IMR-90 (cell line): ENCODE measurements at regions not wholly inside any gene's neighbourhood (a gene's known extent, or its start where the extent isn't known, plus 50 kb on each side); places are given as distances from the start of the nearest gene placed in this dataset.

Experiments
- ATAC-seq: fragments of 200-7000 bp; cut with Tn5 transposase; 2 replicates; pipeline ENCODE4 v1.9.1; 2020; ENCODE audit warnings: low read depth, mild to moderate bottlenecking, moderate library complexity
- BruUV-seq: library from RNA; stranded (reverse); fragments of 400-500 nt; replicated peaks from 2 replicates; lab custom pipeline; 2021; lab: Mats Ljungman, UMichigan
- CTCF ChIA-PET: fragments of 300-600 bp; formaldehyde crosslinking; extraction: SDS; loops from one replicate; lab custom pipeline; 2021; ENCODE audit warnings: antibody characterized with exemption; lab: Yijun Ruan, JAX
- POLR2A ChIA-PET: fragments of 300-600 bp; sonication (Branson Sonifier 250); formaldehyde crosslinking; loops from one replicate; lab custom pipeline; 2022; ENCODE audit warnings: antibody characterized with exemption; ENCODE audit not compliant: unreplicated experiment; lab: Charles Lee
- DNase-seq: peaks from one replicate; pipeline ENCODE4 v3.0.0; 2013
- H2AFZ ChIP-seq: replicated peaks from 2 replicates; pipeline ENCODE3; 2013; ENCODE audit warnings: low read length, mild to moderate bottlenecking; ENCODE audit not compliant: poor library complexity
- H2AK5ac ChIP-seq: 2 replicates; pipeline ENCODE4 v1.6.1; 2013; ENCODE audit warnings: low read depth, low read length, inconsistent platforms
- H2AK9ac ChIP-seq: replicated peaks from 2 replicates; pipeline ENCODE3; 2013; ENCODE audit warnings: mild to moderate bottlenecking, low read depth, low read length, moderate library complexity; ENCODE audit not compliant: poor library complexity
- H2BK120ac ChIP-seq: 2 replicates; pipeline ENCODE4 v1.6.1; 2013; ENCODE audit warnings: low read depth, low read length, inconsistent platforms
- H2BK15ac ChIP-seq: 3 replicates; pipeline ENCODE4 v1.6.1; 2013; ENCODE audit warnings: low read depth, low read length, inconsistent platforms
- H2BK20ac ChIP-seq: 2 replicates; pipeline ENCODE4 v1.6.1; 2013; ENCODE audit warnings: low read depth, mild to moderate bottlenecking, inconsistent platforms, low read length, moderate library complexity
- H2BK5ac ChIP-seq: 2 replicates; pipeline ENCODE4 v1.6.1; 2013; ENCODE audit warnings: mild to moderate bottlenecking, low read depth, low read length, inconsistent platforms; ENCODE audit not compliant: poor library complexity, severe bottlenecking
- H3K14ac ChIP-seq: replicated peaks from 2 replicates; pipeline ENCODE4 v1.6.1; 2013; ENCODE audit warnings: low read depth, low read length, inconsistent platforms
- H3K18ac ChIP-seq: 2 replicates; pipeline ENCODE4 v1.6.1; 2013; ENCODE audit warnings: low read depth, low read length, control low read depth
- H3K23ac ChIP-seq: 2 replicates; pipeline ENCODE4 v1.6.1; 2013; ENCODE audit warnings: low read depth, low read length, inconsistent platforms
- H3K27ac ChIP-seq: 2 replicates; pipeline ENCODE4 v1.5.1; 2013; ENCODE audit warnings: mild to moderate bottlenecking, control low read depth, low read length; ENCODE audit not compliant: insufficient read depth
- H3K27me3 ChIP-seq: 2 replicates; pipeline ENCODE4 v1.6.1; 2013; ENCODE audit warnings: low read length; ENCODE audit not compliant: control insufficient read depth, insufficient read depth
- H3K36me3 ChIP-seq: 2 replicates; pipeline ENCODE4 v1.6.1; 2013; ENCODE audit warnings: low read length, mixed read lengths; ENCODE audit not compliant: control insufficient read depth, insufficient read depth
- H3K4ac ChIP-seq: 2 replicates; pipeline ENCODE4 v1.6.1; 2013; ENCODE audit warnings: low read depth, low read length, inconsistent platforms
- H3K4me1 ChIP-seq: 2 replicates; pipeline ENCODE4 v1.6.1; 2013; ENCODE audit warnings: low read length, mixed read lengths; ENCODE audit not compliant: control insufficient read depth, insufficient read depth
- H3K4me2 ChIP-seq: 2 replicates; pipeline ENCODE4 v1.6.1; 2013; ENCODE audit warnings: low read depth, mild to moderate bottlenecking, control low read depth, low read length, moderate library complexity
- H3K4me3 ChIP-seq: 2 replicates; pipeline ENCODE4 v1.5.1; 2013; ENCODE audit warnings: low read depth, mild to moderate bottlenecking, control low read depth, low read length, moderate library complexity; ENCODE audit not compliant: insufficient read depth
- H3K56ac ChIP-seq: 2 replicates; pipeline ENCODE4 v1.6.1; 2013; ENCODE audit warnings: low read length, inconsistent platforms; ENCODE audit not compliant: insufficient read depth; ENCODE audit errors: extremely low read depth
- H3K79me1 ChIP-seq, 2 experiments: 2 replicates each; pipeline ENCODE4 v1.6.1; 2013; ENCODE audit warnings: low read length in 2 of 2, inconsistent platforms in 1 of 2, low read depth in 1 of 2
- H3K9ac ChIP-seq: 2 replicates; pipeline ENCODE4 v1.6.1; 2013; ENCODE audit warnings: low read depth, low read length, control low read depth
- H3K9me1 ChIP-seq: 2 replicates; pipeline ENCODE4 v1.6.1; 2013; ENCODE audit warnings: low read length, inconsistent platforms; ENCODE audit not compliant: insufficient read depth
- H3K9me3 ChIP-seq: 2 replicates; pipeline ENCODE4 v1.6.1; 2013; ENCODE audit warnings: low read length; ENCODE audit not compliant: control insufficient read depth, insufficient read depth
- H4K20me1 ChIP-seq: 2 replicates; pipeline ENCODE4 v1.6.1; 2013; ENCODE audit warnings: low read length, inconsistent platforms; ENCODE audit not compliant: insufficient read depth
- H4K5ac ChIP-seq: 2 replicates; pipeline ENCODE4 v1.6.1; 2013; ENCODE audit warnings: mild to moderate bottlenecking, low read depth, low read length, control low read depth
- H4K8ac ChIP-seq, 2 experiments: 2 replicates each; pipeline ENCODE4 v1.6.1; 2013; ENCODE audit warnings: low read depth in 2 of 2, low read length in 2 of 2, control low read depth in 1 of 2, inconsistent platforms in 1 of 2
- H4K91ac ChIP-seq: 2 replicates; pipeline ENCODE4 v1.6.1; 2013; ENCODE audit warnings: low read depth, low read length, inconsistent platforms; ENCODE audit not compliant: insufficient read depth
- BHLHE40 ChIP-seq: fragments of 150-350 bp; IDR thresholded peaks from 2 replicates; pipeline ENCODE4 v1.6.1; 2016; ENCODE audit warnings: mild to moderate bottlenecking, low read depth, low read length
- CHD1 ChIP-seq: IDR thresholded peaks from 2 replicates; pipeline ENCODE4 v1.6.1; 2012; ENCODE audit warnings: low read depth, low read length, improper control_type of control experiment
- ELK1 ChIP-seq: fragments of 150-350 bp; IDR thresholded peaks from 2 replicates; pipeline ENCODE4 v1.6.1; 2016; ENCODE audit warnings: low read depth, mild to moderate bottlenecking, low read length, moderate library complexity, borderline replicate concordance
- FOS ChIP-seq: fragments of 150-350 bp; IDR thresholded peaks from 2 replicates; pipeline ENCODE4 v1.6.1; 2016; ENCODE audit warnings: low read depth, low read length
- MAZ ChIP-seq: IDR thresholded peaks from 2 replicates; pipeline ENCODE4 v1.6.1; 2012; ENCODE audit warnings: low read depth, mild to moderate bottlenecking, low read length, improper control_type of control experiment, moderate library complexity, borderline replicate concordance
- MXI1 ChIP-seq: IDR thresholded peaks from 2 replicates; pipeline ENCODE4 v1.6.1; 2012; ENCODE audit warnings: low read depth, mild to moderate bottlenecking, low read length, moderate library complexity, borderline replicate concordance
- NFE2L2 ChIP-seq: fragments of 150-350 bp; IDR thresholded peaks from 2 replicates; pipeline ENCODE4 v1.6.1; 2016; ENCODE audit warnings: low read depth, mild to moderate bottlenecking, low read length
- POLR2A ChIP-seq: IDR thresholded peaks from 2 replicates; pipeline ENCODE4 v1.6.1; 2012; ENCODE audit warnings: mild to moderate bottlenecking, low read depth, low read length
- RAD21 ChIP-seq: IDR thresholded peaks from 2 replicates; pipeline ENCODE4 v1.6.1; 2012; ENCODE audit warnings: low read length, improper control_type of control experiment
- RFX5 ChIP-seq: IDR thresholded peaks from 2 replicates; pipeline ENCODE4 v1.8.0; 2012; ENCODE audit warnings: low read depth, mild to moderate bottlenecking, low read length, moderate library complexity
- SMC3 ChIP-seq: fragments of 150-350 bp; IDR thresholded peaks from 2 replicates; pipeline ENCODE4 v1.6.1; 2016; ENCODE audit warnings: low read depth, mild to moderate bottlenecking, antibody characterized with exemption, low read length, moderate library complexity
- USF2 ChIP-seq: fragments of 150-350 bp; IDR thresholded peaks from 2 replicates; pipeline ENCODE4 v1.6.1; 2017; ENCODE audit warnings: mild to moderate bottlenecking, antibody characterized with exemption, low read length, low read depth
- WGBS, 2 experiments: methylation state at CpG; one replicate each; pipeline versions ENCODE4 v1.1.5 to v1.1.7; 2013; ENCODE audit warnings: missing lambda C conversion rate in 2 of 2; ENCODE audit not compliant: insufficient read length in 1 of 2; ENCODE audit errors: extremely low coverage in 2 of 2; 5-methylcytosine and 5-hydroxymethylcytosine counted together
- dilution Hi-C: fragments of 300-500 bp; cut with HindIII; formaldehyde crosslinking; loops from one replicate; pipeline ENCODE4 v1.14.3; 2018; ENCODE audit warnings: low sequenced_read_pairs; ENCODE audit not compliant: unreplicated experiment
- in situ Hi-C: fragments of 300-500 bp; cut with MboI; formaldehyde crosslinking; loops from 3 replicates; pipeline ENCODE4 v1.14.3; 2019; ENCODE audit warnings: low sequenced_read_pairs, inconsistent platforms, mixed read lengths
- intact Hi-C: fragments of 100-400 bp; cut with micrococcal nuclease; formaldehyde crosslinking; loops from 2 replicates; pipeline ENCODE4 v1.10.0; 2022

- no peak overlapping the region for H3K9ac ChIP-seq
- H3K9me3 ChIP-seq: no peaks in the 10 kb centered on the region
- H4K91ac ChIP-seq: no peak overlapping the region
- H3K4me3 ChIP-seq: no peak overlapping the region
- no peak overlapping the region for H2BK120ac ChIP-seq
- H3K18ac ChIP-seq: no peak overlapping the region
- H3K23ac ChIP-seq: no peak overlapping the region
- H2AK9ac ChIP-seq: no peak overlapping the region
- BruUV-seq: no TSS peak
- intact Hi-C loops (no loop called here), dilution Hi-C loops (no loop called here), in situ Hi-C loops (no loop called here)
- no peak overlapping the region for H2AFZ ChIP-seq
- H3K27me3 ChIP-seq: no peaks in the 10 kb centered on the region
- H4K8ac ChIP-seq: no peak overlapping the region
- ATAC-seq (no peak), DNase-seq (no peak)
- no peak overlapping the region for H3K56ac ChIP-seq
- no peak overlapping the region for H4K5ac ChIP-seq
- WGBS, 2 experiments: 100% methylated on average over 1 of the region's 2 CpGs; no CpG with 5 or more reads in 1 of the 2 experiments
- no peak overlapping the region for H2BK15ac ChIP-seq
- no peak overlapping the region for H2BK5ac ChIP-seq
- no peaks in the 10 kb centered on the region for H4K20me1 ChIP-seq
- H3K4ac ChIP-seq: no peak overlapping the region
- no peak overlapping the region for H3K14ac ChIP-seq
- ChIA-PET POLR2A (no interaction called here), CTCF (no interaction called here)
- H2AK5ac ChIP-seq: no peak overlapping the region
- no peaks in the 10 kb centered on the region for H3K4me1 ChIP-seq
- TF ChIP-seq ELK1: no peak
- TF ChIP-seq FOS: no peak
- no peak for TF ChIP-seq BHLHE40
- TF ChIP-seq RAD21: no peak
- TF ChIP-seq NFE2L2: no peak
- no peak for TF ChIP-seq POLR2A
- TF ChIP-seq RFX5: no peak
- TF ChIP-seq MXI1: no peak
- TF ChIP-seq USF2: no peak
- no peak for TF ChIP-seq CHD1
- TF ChIP-seq MAZ: no peak
- no peak for TF ChIP-seq SMC3
- no peaks in the 10 kb centered on the region for H3K9me1 ChIP-seq
- no peaks in the 10 kb centered on the region for H3K79me1 ChIP-seq
- no peak overlapping the region for H2BK20ac ChIP-seq
- H3K4me2 ChIP-seq: no peak overlapping the region
- no peaks in the 10 kb centered on the region for H3K36me3 ChIP-seq
- H3K27ac ChIP-seq: no peak overlapping the region
Observed at GRCh38 chr5:143653256-143653655, 158.7 kb upstream of the HMHB1 start.
